H1 (cell line): ENCODE measurements at regions not wholly inside any gene's neighbourhood (a gene's known extent, or its start where the extent isn't known, plus 50 kb on each side); places are given as distances from the start of the nearest gene placed in this dataset.

Experiments
- CEBPB ChIP-seq: IDR thresholded peaks from 2 replicates; pipeline ENCODE4 v1.6.1; 2012; ENCODE audit warnings: low read depth, low read length
- CTCF ChIP-seq, 3 experiments: IDR thresholded peaks; 1 replicate in 2 of 3; 2 replicates in 1 of 3; pipeline versions ENCODE4 v1.5.1 to v1.6.1; 2011; ENCODE audit warnings: low read length in 3 of 3, mild to moderate bottlenecking in 3 of 3, inconsistent platforms in 2 of 3, low read depth in 1 of 3, moderate library complexity in 1 of 3; ENCODE audit not compliant: insufficient read depth in 1 of 3; ENCODE audit errors: control extremely low read depth in 1 of 3
- JUND ChIP-seq: IDR thresholded peaks from 2 replicates; pipeline ENCODE4 v1.6.1; 2011; ENCODE audit warnings: mild to moderate bottlenecking, improper control_type of control experiment, low read length
- POLR2AphosphoS5 ChIP-seq: IDR thresholded peaks from 2 replicates; pipeline ENCODE4 v1.6.1; 2011; ENCODE audit warnings: low read depth, low read length
- RAD21 ChIP-seq, 2 experiments: IDR thresholded peaks in 1 of 2; conservative IDR thresholded peaks in 1 of 2; 2 replicates each; pipeline ENCODE4 v1.6.1; 2011; ENCODE audit warnings: low read depth in 2 of 2, low read length in 2 of 2, improper control_type of control experiment in 1 of 2, inconsistent platforms in 1 of 2, mild to moderate bottlenecking in 1 of 2, moderate library complexity in 1 of 2
- SIX5 ChIP-seq: IDR thresholded peaks from 2 replicates; pipeline ENCODE4 v1.6.1; 2011; ENCODE audit warnings: mild to moderate bottlenecking, low read depth, low read length
- TEAD4 ChIP-seq: IDR thresholded peaks from 2 replicates; pipeline ENCODE4 v1.6.1; 2012; ENCODE audit warnings: low read depth, low read length, inconsistent platforms, mixed read lengths
- USF2 ChIP-seq: IDR thresholded peaks from 2 replicates; pipeline ENCODE4 v1.6.1; 2011; ENCODE audit warnings: low read length, improper control_type of control experiment
- YY1 ChIP-seq: IDR thresholded peaks from 2 replicates; pipeline ENCODE4 v1.6.1; 2011; ENCODE audit warnings: low read depth, mild to moderate bottlenecking, low read length
- ZNF274 ChIP-seq: IDR thresholded peaks from 2 replicates; pipeline ENCODE4 v1.7.0; 2012; ENCODE audit warnings: low read length, borderline replicate concordance; ENCODE audit errors: extremely low read depth

GRCh38 chr6:9620263-9620662 is 794.6 kb downstream of the TFAP2A start:
- TF ChIP-seq SIX5: no peak
- no peak for TF ChIP-seq ZNF274
- no peak for TF ChIP-seq CTCF (IDR thresholded peaks at IDR 0.05; ENCODE audit: control extremely low read depth in 1 of 3, insufficient read depth in 1 of 3, low read depth in 1 of 3, low read length in 3 of 3)
- TF ChIP-seq YY1: no peak
- no peak for TF ChIP-seq TEAD4
- TF ChIP-seq USF2: no peak
- TF ChIP-seq POLR2AphosphoS5: no peak
- no peak for TF ChIP-seq CEBPB
- no peak for TF ChIP-seq JUND
- TF ChIP-seq RAD21 (IDR thresholded peaks at IDR 0.05 in 1 of 2, conservative IDR thresholded peaks at IDR 0.05 in 1 of 2; ENCODE audit: low read depth in 2 of 2, low read length in 2 of 2): no peak
